ENCODE measurements at regions not wholly inside any gene's neighbourhood (a gene's known extent, or its start where the extent isn't known, plus 50 kb on each side); places are given as distances from the start of the nearest gene placed in this dataset.

DNA sequence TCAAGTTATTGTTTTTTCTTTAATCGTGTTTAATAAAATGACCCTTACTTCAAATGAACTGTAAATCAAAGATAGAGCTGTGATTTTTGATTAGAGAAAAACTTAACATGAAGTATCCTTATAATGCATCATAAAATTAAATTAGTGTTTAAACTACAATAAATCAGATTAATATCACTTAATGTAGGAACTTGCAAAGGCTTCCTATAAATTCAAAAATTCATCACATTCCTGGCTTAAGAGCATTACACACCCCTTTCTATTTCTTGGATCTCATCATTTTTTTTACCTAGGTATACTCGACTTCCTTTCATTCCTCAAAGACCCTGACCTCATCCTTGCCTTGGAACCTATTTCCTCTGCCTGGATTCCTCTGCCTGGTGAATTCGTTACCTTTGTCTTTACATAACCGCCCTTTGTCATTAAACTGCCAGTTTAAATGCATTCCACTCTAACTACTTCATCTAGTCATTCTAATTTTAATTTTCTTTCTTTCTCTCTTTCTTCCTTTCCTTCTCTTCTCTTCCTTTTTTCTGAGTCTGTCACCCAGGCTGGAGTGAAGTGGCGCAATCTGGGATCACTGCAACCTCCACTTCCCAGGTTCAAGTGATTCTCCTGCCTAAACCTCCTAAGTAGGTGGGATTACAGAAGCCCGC lies 1244.5 kb downstream of the OTOL1 start:
- no peak for DNase-seq (ENCODE audit: low read depth)
- no peak for TF ChIP-seq CTCF (conservative IDR thresholded peaks at IDR 0.05; ENCODE audit: low read depth, low read length)
- H3K4me3 ChIP-seq (ENCODE audit: low read length), result no peak overlapping the region

DNA sequence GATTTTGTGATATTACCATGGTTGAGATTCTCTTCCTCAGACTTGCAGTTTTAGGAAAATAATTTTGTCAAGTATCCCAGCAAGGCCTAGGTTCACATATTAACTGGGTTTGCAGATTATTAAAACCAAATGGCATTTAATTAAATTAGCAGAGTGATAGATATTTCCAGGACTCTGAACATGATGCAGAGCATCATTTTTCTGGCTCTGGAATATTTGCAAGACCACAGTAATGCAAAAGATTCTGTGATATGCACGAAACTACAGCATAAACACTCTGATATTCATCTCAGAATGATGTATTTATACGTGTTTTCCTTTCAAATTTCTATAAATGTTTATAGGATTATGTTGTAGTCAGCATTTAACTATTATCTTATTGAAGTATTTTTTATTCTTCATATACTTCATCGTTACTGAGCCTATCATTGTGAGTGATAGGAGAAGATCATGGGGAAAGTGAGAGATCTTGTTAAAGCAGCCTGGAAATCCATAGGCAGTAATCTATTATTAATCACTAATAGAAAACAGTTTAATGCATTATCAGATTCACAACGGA lies 1245.6 kb downstream of the OTOL1 start:
- TF ChIP-seq CTCF (conservative IDR thresholded peaks at IDR 0.05; ENCODE audit: low read depth, low read length), result no peak
- no peak overlapping the region for H3K4me3 ChIP-seq (ENCODE audit: low read length)
- no peak for DNase-seq (ENCODE audit: low read depth)

- no peak for TF ChIP-seq CTCF (conservative IDR thresholded peaks at IDR 0.05; ENCODE audit: low read depth, low read length)
- no peak overlapping the region for H3K4me3 ChIP-seq (ENCODE audit: low read length)
- no peak for DNase-seq (ENCODE audit: low read depth)
Observed at GRCh38 chr3:162743091-162743490, 1246.5 kb downstream of the OTOL1 start.

DNA sequence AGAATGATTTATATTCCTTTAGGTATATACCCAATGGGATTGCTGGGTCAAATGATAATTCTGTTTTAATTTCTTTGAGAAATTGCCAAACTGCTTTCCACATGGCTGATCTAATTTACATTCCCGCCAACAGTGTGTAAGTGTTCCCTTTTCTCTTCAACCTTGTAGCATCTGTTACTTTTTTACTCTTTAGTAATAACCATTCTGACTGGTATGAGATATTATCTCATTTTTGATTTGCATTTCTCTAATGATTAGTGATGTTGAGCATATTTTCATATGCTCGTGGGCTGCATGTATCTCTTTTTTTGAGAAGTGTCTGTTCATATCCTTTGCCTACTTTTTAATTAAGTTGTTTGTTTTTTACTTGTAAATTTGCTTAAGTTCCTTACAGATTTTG lies 1264.2 kb downstream of the OTOL1 start:
- no peak for DNase-seq (ENCODE audit: low read depth)
- TF ChIP-seq CTCF (conservative IDR thresholded peaks at IDR 0.05; ENCODE audit: low read depth, low read length), result no peak
- H3K4me3 ChIP-seq (ENCODE audit: low read length), result no peak overlapping the region

DNA sequence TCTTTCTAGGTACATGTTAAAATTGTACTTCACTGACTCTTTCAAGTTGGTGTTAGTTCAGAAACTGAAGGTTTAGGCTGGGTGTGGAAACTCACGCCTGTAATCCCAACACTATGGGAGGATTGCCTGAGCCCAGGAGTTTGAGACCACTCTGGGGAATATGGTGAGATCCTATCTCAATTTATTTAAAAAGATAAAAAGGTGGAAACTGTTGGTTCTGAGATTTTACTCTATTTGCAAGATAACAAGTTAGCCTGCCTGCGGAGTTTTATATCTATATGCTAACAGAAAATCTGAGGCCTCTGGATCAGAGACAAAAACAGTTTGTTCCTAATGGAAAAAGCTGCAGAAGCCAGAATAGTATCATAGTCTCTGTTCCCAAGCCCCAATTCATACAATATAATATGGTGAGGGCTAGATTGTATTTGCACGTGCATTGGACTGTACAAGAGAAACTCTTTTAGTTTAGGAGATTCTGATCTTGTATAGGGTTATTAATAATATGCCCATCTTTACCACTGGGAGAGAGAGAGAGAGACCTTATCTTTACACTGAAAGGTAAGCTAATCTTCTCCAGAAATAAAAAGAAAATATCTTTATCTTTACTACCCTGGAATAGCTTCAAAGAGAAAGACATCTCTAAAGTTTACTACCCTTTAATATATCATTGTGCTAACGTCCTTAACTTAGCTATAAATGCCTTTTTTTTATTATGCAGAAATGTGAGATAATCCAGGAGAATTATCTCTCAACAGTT lies 1267.6 kb downstream of the OTOL1 start:
- TF ChIP-seq CTCF (conservative IDR thresholded peaks at IDR 0.05; ENCODE audit: low read depth, low read length), result no peak
- H3K4me3 ChIP-seq (ENCODE audit: low read length), result no peak overlapping the region
- no peak for DNase-seq (ENCODE audit: low read depth)

DNA sequence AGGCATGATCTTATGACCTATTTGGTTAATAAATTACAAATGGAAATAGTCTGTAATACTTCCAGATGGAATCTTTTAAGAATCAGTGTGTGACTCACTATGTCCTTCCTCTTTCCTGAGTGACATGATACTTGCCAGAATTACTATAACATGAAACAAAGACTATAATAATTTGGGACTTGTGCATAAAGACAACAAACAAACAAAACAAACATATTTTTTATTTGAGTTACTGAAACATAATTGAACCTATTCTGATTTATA lies 1268.1 kb downstream of the OTOL1 start:
- DNase-seq (ENCODE audit: low read depth), result no peak
- TF ChIP-seq CTCF (conservative IDR thresholded peaks at IDR 0.05; ENCODE audit: low read depth, low read length), result no peak
- no peak overlapping the region for H3K4me3 ChIP-seq (ENCODE audit: low read length)

DNA sequence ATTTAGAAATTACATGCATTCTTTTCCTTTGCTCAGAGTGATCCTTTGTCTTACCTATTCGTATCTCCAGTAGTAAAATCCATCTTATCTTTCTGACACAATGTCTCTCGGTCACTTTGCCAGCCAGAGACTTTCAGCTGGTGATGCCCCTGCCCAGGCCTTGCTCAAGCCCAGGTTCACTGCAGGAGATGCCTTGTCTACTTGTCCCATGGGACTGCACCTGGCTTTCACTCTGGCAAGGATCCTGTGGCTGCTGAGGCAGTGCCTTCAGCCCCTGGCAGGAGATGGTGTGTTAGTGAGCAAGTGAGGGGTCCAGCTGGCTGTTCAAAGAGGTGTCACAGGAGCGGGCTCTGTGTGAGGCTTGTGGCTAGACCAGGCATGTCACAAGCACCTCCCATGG lies 1268.9 kb downstream of the OTOL1 start:
- no peak for TF ChIP-seq CTCF (conservative IDR thresholded peaks at IDR 0.05; ENCODE audit: low read depth, low read length)
- DNase-seq (ENCODE audit: low read depth), result no peak
- H3K4me3 ChIP-seq (ENCODE audit: low read length), result no peak overlapping the region
